Colonic mucosa (tissue), 4 donors: ENCODE measurements at regions not wholly inside any gene's neighbourhood (a gene's known extent, or its start where the extent isn't known, plus 50 kb on each side); places are given as distances from the start of the nearest gene placed in this dataset.

Source experiments
- DNase-seq: peaks from one replicate; pipeline ENCODE4 v3.0.0-alpha.2; 2020
- H3K27ac ChIP-seq: fragments of 200-600 bp; one replicate; pipeline ENCODE4 v1.8.0; 2021
- H3K27me3 ChIP-seq: fragments of 200-600 bp; one replicate; pipeline ENCODE4 v1.8.0; 2021
- H3K36me3 ChIP-seq: fragments of 200-600 bp; one replicate; pipeline ENCODE4 v1.8.0; 2021
- H3K4me1 ChIP-seq: fragments of 200-600 bp; one replicate; pipeline ENCODE4 v1.8.0; 2021; ENCODE audit warnings: mild to moderate bottlenecking
- H3K4me3 ChIP-seq: fragments of 200-600 bp; one replicate; pipeline ENCODE4 v1.8.0; 2021
- H3K9ac ChIP-seq, 2 donors: one replicate each; pipeline ENCODE4 v1.7.0; 2013; ENCODE audit warnings: control low read depth in 2 of 2, low read depth in 2 of 2, low read length in 2 of 2
- H3K9me3 ChIP-seq: fragments of 200-600 bp; one replicate; pipeline ENCODE4 v1.8.0; 2021
- CTCF ChIP-seq: fragments of 200-600 bp; IDR thresholded peaks from one replicate; pipeline ENCODE4 v1.8.0; 2022; ENCODE audit warnings: antibody characterized with exemption, mild to moderate bottlenecking
- intact Hi-C: fragments of 100-400 bp; cut with DNase I; formaldehyde crosslinking; loops from one replicate; pipeline ENCODE4 v1.14.1; 2022
- donor health status: healthy.
- donor health status: DM: no; HTN: no; CAD: no.
- donor health status: DM: no; HTN: no; CAD: no.

- Histone ChIP-seq H3K9ac (no peak overlapping the region), H3K9me3 (no peaks in the 10 kb centered on the region), H3K27me3 (no peaks in the 10 kb centered on the region), H3K27ac (no peak overlapping the region), H3K4me1 (no peaks in the 10 kb centered on the region), H3K36me3 (no peaks in the 10 kb centered on the region), H3K4me3 (no peak overlapping the region)
- TF ChIP-seq CTCF: no peak
- intact Hi-C loops: no loop called here
- DNase-seq: no peak
These were observed 172.1 kb downstream of the BMP7 start for GRCh38 chr20:57094252-57094891.

GRCh38 chr20:57094991-57095390, 171.4 kb downstream of the BMP7 start:
- H3K36me3 ChIP-seq: no peaks in the 10 kb centered on the region
- H3K4me3 ChIP-seq: no peak overlapping the region
- intact Hi-C loops: no loop called here
- no peak for DNase-seq
- H3K4me1 ChIP-seq: no peaks in the 10 kb centered on the region
- H3K27me3 ChIP-seq: no peaks in the 10 kb centered on the region
- H3K9me3 ChIP-seq: no peaks in the 10 kb centered on the region
- no peak overlapping the region for H3K9ac ChIP-seq
- TF ChIP-seq CTCF: no peak
- H3K27ac ChIP-seq: no peak overlapping the region

GRCh38 chr20:57095426-57095825, 171.0 kb downstream of the BMP7 start:
- TF ChIP-seq CTCF: no peak
- H3K9ac ChIP-seq: no peak overlapping the region
- no peaks in the 10 kb centered on the region for H3K36me3 ChIP-seq
- no peaks in the 10 kb centered on the region for H3K4me1 ChIP-seq
- H3K27ac ChIP-seq: no peak overlapping the region
- no peaks in the 10 kb centered on the region for H3K27me3 ChIP-seq
- DNase-seq: no peak
- no peaks in the 10 kb centered on the region for H3K9me3 ChIP-seq
- H3K4me3 ChIP-seq: no peak overlapping the region
- intact Hi-C loops: no loop called here

- Histone ChIP-seq H3K4me1 (no peaks in the 10 kb centered on the region), H3K36me3 (no peaks in the 10 kb centered on the region), H3K9ac (no peak overlapping the region), H3K9me3 (no peaks in the 10 kb centered on the region), H3K4me3 (no peak overlapping the region), H3K27me3 (no peaks in the 10 kb centered on the region), H3K27ac (no peak overlapping the region)
- DNase-seq: no peak
- intact Hi-C loops: no loop called here
- no peak for TF ChIP-seq CTCF
These were observed 169.1 kb downstream of the BMP7 start for GRCh38 chr20:57097245-57097915.

- no peaks in the 10 kb centered on the region for H3K9me3 ChIP-seq
- H3K36me3 ChIP-seq: no peaks in the 10 kb centered on the region
- no peak overlapping the region for H3K4me3 ChIP-seq
- no peak for DNase-seq
- intact Hi-C loops: no loop called here
- no peak overlapping the region for H3K27ac ChIP-seq
- no peaks in the 10 kb centered on the region for H3K27me3 ChIP-seq
- H3K9ac ChIP-seq: no peak overlapping the region
- TF ChIP-seq CTCF: no peak
- H3K4me1 ChIP-seq: no peaks in the 10 kb centered on the region
These were observed 164.3 kb downstream of the BMP7 start for GRCh38 chr20:57102160-57102559.
